Nephron progenitor cell (in vitro differentiated cells): ENCODE measurements at regions not wholly inside any gene's neighbourhood (a gene's known extent, or its start where the extent isn't known, plus 50 kb on each side); places are given as distances from the start of the nearest gene placed in this dataset.

Experiments used
- DNase-seq: peaks from one replicate; pipeline ENCODE4 v3.0.0; 2021
- H3K27ac Mint-ChIP-seq: 2 replicates; pipeline ENCODE4 v1.8.0; 2021; ENCODE audit warnings: mild to moderate bottlenecking, moderate library complexity, mixed read lengths
- H3K27me3 Mint-ChIP-seq: 2 replicates; pipeline ENCODE4 v1.8.0; 2021; ENCODE audit warnings: mild to moderate bottlenecking, low read depth, mixed read lengths; ENCODE audit not compliant: poor library complexity
- H3K36me3 Mint-ChIP-seq: 2 replicates; pipeline ENCODE4 v1.8.0; 2021; ENCODE audit warnings: low read depth, mixed read lengths
- H3K4me1 Mint-ChIP-seq: 2 replicates; pipeline ENCODE4 v1.8.0; 2021; ENCODE audit warnings: mixed read lengths
- H3K4me3 Mint-ChIP-seq: 2 replicates; pipeline ENCODE4 v1.8.0; 2021; ENCODE audit warnings: mild to moderate bottlenecking, moderate library complexity, mixed read lengths
- H3K9me3 Mint-ChIP-seq: 2 replicates; pipeline ENCODE4 v1.8.0; 2021; ENCODE audit warnings: mild to moderate bottlenecking, moderate library complexity, mixed read lengths
- TF ChIP-seq, protein P1 (sequence below): fragments of 200-600 bp; sonication (generic); IDR thresholded peaks from 2 replicates; pipeline ENCODE4 v1.5.0; 2021; ENCODE audit warnings: antibody characterized with exemption

DNA sequence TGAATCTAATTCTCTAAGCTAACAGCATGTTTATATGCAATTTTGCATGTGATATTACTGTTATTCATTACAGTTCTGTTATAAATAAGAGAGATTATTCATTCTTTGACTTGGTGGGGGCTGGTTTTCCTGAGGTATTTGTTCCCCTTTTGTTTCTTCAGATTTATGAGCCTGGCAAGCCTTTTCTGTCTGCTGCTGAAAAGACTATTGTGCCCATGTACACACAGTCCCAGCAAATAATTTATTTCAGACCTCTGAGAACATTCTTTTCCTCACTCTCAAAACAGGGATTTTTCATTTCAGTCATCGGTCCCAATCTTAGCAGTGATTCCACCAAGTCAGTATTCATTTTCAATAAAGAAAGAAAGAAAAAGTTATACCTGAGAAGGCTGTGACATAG, 716.8 kb downstream of the NSUN3 start:
- TF ChIP-seq, protein P1, sequence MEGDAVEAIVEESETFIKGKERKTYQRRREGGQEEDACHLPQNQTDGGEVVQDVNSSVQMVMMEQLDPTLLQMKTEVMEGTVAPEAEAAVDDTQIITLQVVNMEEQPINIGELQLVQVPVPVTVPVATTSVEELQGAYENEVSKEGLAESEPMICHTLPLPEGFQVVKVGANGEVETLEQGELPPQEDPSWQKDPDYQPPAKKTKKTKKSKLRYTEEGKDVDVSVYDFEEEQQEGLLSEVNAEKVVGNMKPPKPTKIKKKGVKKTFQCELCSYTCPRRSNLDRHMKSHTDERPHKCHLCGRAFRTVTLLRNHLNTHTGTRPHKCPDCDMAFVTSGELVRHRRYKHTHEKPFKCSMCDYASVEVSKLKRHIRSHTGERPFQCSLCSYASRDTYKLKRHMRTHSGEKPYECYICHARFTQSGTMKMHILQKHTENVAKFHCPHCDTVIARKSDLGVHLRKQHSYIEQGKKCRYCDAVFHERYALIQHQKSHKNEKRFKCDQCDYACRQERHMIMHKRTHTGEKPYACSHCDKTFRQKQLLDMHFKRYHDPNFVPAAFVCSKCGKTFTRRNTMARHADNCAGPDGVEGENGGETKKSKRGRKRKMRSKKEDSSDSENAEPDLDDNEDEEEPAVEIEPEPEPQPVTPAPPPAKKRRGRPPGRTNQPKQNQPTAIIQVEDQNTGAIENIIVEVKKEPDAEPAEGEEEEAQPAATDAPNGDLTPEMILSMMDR = no peak
- no peak for DNase-seq
- H3K4me3 Mint-ChIP-seq = no peak overlapping the region
- H3K4me1 Mint-ChIP-seq = no peaks in the 10 kb centered on the region
- no peak overlapping the region for H3K27ac Mint-ChIP-seq
- peaks cover 3% of the 10 kb centered on the region for H3K27me3 Mint-ChIP-seq
- no peaks in the 10 kb centered on the region for H3K9me3 Mint-ChIP-seq
- no peaks in the 10 kb centered on the region for H3K36me3 Mint-ChIP-seq

DNA sequence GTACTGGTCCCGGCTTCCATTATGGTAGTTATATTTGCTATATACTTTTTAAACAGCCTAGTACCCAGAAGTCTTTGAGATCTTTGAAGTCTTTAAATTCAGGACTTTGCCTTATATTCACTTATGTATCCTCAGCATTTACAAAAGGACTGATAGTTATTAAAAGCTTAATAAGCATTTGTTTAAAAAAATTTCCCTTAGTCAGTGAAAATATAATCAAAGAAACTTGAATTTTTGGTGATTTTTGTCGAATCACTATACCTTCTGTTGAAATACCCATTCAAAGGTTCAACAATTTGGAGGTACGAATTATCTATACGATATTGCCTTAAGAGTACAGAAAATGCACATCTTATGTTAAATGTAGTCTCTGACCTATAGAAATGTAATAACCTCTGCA, 721.4 kb downstream of the NSUN3 start:
- TF ChIP-seq, protein P1 = no peak
- Mint-ChIP-seq H3K9me3 (no peaks in the 10 kb centered on the region), H3K27me3 (peaks cover 3% of the 10 kb centered on the region), H3K4me3 (no peak overlapping the region), H3K27ac (no peak overlapping the region), H3K4me1 (peaks cover 28% of the 10 kb centered on the region), H3K36me3 (no peaks in the 10 kb centered on the region)
- DNase-seq = no peak

DNA sequence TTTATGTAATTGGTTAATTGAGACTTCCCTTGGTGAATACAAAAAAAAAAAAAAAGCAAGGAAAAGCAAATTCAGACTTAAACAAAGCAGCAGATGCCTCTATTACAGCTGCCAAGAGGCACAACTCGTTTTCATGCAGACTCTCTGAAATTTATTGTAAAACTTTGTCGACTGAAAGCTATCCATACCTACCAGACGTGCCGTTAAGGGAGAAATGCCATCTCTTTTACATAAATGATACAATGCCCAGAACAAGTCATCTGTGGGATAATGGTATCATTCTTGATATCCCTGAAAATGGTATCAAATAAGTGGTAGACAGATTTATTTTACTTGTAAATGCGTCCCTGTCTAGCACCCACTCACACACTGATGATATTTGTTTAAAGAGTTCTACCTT, 724.2 kb downstream of the NSUN3 start:
- no peaks in the 10 kb centered on the region for H3K9me3 Mint-ChIP-seq
- H3K4me3 Mint-ChIP-seq = no peak overlapping the region
- DNase-seq = no peak
- TF ChIP-seq, protein P1 = no peak
- H3K27me3 Mint-ChIP-seq = peaks cover 3% of the 10 kb centered on the region
- H3K4me1 Mint-ChIP-seq = peaks cover 34% of the 10 kb centered on the region
- H3K27ac Mint-ChIP-seq = no peak overlapping the region
- H3K36me3 Mint-ChIP-seq = no peaks in the 10 kb centered on the region

DNA sequence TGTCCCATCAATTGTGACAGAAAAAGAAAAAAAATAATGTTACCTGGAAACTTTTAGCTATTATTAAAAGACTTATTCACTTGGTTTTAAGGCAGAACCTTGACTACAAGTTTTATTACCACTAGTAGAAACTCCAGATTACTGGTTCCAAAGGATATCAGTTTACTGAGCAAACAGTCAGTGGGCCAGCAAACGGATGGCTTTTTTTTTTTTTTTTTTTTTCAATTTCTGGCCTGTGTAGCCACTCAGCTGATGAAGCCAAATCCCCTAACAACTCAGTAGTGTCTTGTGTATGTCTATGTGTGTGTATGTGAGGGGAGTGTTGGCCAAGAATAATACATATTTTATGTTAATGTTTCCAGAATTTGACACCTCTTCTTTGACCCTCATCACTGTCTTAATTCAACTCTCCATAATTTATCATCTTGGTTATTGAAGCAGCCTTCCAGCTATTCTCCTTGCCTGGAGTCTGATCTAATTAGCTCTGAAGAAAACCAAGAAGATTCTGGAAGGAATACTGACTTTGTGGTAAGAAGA, 724.9 kb downstream of the NSUN3 start:
- Mint-ChIP-seq H3K4me3 (no peak overlapping the region), H3K27ac (peak overlapping the region; percentile 60), H3K36me3 (no peaks in the 10 kb centered on the region), H3K9me3 (no peaks in the 10 kb centered on the region), H3K27me3 (no peaks in the 10 kb centered on the region), H3K4me1 (peaks cover 34% of the 10 kb centered on the region)
- DNase-seq = no peak
- TF ChIP-seq, protein P1 = no peak

DNA sequence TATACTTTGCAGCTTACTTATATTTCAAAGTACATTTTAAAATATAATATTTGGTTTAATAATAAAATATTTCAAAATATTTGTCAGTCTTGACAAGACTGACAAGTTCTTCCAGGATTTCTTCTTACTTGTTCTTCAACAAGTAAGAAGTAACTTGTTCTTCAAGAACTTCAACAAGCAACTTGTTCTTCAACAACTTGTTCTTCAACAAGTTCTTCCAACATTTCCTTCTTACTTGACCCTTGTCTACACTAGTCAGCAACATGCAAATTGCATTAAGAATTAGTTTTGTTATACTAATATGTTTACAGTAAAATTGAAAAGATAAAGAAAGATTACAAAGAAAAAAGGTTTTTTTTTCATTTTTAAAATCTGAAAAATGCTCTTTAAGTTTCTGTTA, 731.7 kb downstream of the NSUN3 start:
- DNase-seq = no peak
- H3K27ac Mint-ChIP-seq = no peak overlapping the region
- no peaks in the 10 kb centered on the region for H3K9me3 Mint-ChIP-seq
- H3K27me3 Mint-ChIP-seq = no peaks in the 10 kb centered on the region
- peaks cover 6% of the 10 kb centered on the region for H3K4me1 Mint-ChIP-seq
- TF ChIP-seq, protein P1 = no peak
- H3K36me3 Mint-ChIP-seq = no peaks in the 10 kb centered on the region
- no peak overlapping the region for H3K4me3 Mint-ChIP-seq

DNA sequence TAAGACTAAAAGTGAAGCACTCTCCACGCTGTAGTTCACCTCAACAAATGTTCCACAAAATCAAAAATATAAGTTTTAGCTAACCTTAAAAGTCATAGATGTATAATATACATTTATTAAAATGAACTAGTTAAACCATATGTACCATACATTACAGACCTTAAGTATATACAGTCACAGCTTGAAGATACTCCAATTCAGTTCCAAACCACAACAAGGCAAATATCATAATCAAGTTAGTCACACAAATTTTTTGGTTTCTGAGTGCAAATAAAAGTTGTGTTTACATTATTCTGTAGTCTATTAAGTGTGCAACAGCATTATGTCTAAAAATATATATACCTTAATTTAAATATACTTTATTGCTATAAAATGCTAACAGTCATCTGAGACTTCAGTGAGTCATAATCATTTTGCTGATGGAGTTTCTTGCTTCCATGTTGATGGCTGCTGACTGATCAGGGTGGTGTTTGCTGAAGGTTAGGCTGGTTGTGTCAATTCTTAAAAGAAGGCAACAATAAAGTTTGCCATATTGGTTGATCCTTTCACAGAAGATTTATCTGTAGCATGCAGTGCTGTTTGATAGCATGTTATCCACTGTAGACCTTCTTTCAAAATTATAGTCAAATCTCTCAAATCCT, 736.7 kb downstream of the NSUN3 start:
- H3K4me3 Mint-ChIP-seq = no peak overlapping the region
- H3K27ac Mint-ChIP-seq = no peak overlapping the region
- H3K36me3 Mint-ChIP-seq = no peaks in the 10 kb centered on the region

More for the DNA sequence above, 736.7 kb downstream of the NSUN3 start:
- Mint-ChIP-seq H3K4me1 (no peaks in the 10 kb centered on the region), H3K27me3 (no peaks in the 10 kb centered on the region), H3K9me3 (no peaks in the 10 kb centered on the region)
- DNase-seq = no peak
- TF ChIP-seq, protein P1 = no peak
